ENCODE measurements at regions not wholly inside any gene's neighbourhood (a gene's known extent, or its start where the extent isn't known, plus 50 kb on each side); places are given as distances from the start of the nearest gene placed in this dataset.

- no peak for ATAC-seq
- POLR2A ChIA-PET = interaction anchor here (0.6 kb wide), 1 partner anchor 15 kb away, joined by 3 read pairs; no protein-coding TSS in a partner anchor
- in situ Hi-C loops (cut with HindIII; ENCODE audit: low pct_unique_long_range_greater_than_20kb, low sequenced_read_pairs) = no loop called here
Observed at GRCh38 chr1:80778094-80778840, 1022.5 kb upstream of the ADGRL2 start.

GRCh38 chr1:80776266-80776665, 1024.5 kb upstream of the ADGRL2 start:
- TF ChIP-seq TCF7L2 (IDR thresholded peaks at IDR 0.05; ENCODE audit: low read depth, low read length) (no peak), POLR2AphosphoS5 (IDR thresholded peaks at IDR 0.05; ENCODE audit: low read depth, low read length) (no peak), SIN3A (IDR thresholded peaks at IDR 0.05; ENCODE audit: borderline replicate concordance, insufficient read depth, low read depth, low read length) (no peak)
- TF ChIP-seq, protein P1, sequence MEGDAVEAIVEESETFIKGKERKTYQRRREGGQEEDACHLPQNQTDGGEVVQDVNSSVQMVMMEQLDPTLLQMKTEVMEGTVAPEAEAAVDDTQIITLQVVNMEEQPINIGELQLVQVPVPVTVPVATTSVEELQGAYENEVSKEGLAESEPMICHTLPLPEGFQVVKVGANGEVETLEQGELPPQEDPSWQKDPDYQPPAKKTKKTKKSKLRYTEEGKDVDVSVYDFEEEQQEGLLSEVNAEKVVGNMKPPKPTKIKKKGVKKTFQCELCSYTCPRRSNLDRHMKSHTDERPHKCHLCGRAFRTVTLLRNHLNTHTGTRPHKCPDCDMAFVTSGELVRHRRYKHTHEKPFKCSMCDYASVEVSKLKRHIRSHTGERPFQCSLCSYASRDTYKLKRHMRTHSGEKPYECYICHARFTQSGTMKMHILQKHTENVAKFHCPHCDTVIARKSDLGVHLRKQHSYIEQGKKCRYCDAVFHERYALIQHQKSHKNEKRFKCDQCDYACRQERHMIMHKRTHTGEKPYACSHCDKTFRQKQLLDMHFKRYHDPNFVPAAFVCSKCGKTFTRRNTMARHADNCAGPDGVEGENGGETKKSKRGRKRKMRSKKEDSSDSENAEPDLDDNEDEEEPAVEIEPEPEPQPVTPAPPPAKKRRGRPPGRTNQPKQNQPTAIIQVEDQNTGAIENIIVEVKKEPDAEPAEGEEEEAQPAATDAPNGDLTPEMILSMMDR (IDR thresholded peaks at IDR 0.05) = no peak
- TF ChIP-seq, protein P2, sequence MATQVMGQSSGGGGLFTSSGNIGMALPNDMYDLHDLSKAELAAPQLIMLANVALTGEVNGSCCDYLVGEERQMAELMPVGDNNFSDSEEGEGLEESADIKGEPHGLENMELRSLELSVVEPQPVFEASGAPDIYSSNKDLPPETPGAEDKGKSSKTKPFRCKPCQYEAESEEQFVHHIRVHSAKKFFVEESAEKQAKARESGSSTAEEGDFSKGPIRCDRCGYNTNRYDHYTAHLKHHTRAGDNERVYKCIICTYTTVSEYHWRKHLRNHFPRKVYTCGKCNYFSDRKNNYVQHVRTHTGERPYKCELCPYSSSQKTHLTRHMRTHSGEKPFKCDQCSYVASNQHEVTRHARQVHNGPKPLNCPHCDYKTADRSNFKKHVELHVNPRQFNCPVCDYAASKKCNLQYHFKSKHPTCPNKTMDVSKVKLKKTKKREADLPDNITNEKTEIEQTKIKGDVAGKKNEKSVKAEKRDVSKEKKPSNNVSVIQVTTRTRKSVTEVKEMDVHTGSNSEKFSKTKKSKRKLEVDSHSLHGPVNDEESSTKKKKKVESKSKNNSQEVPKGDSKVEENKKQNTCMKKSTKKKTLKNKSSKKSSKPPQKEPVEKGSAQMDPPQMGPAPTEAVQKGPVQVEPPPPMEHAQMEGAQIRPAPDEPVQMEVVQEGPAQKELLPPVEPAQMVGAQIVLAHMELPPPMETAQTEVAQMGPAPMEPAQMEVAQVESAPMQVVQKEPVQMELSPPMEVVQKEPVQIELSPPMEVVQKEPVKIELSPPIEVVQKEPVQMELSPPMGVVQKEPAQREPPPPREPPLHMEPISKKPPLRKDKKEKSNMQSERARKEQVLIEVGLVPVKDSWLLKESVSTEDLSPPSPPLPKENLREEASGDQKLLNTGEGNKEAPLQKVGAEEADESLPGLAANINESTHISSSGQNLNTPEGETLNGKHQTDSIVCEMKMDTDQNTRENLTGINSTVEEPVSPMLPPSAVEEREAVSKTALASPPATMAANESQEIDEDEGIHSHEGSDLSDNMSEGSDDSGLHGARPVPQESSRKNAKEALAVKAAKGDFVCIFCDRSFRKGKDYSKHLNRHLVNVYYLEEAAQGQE (IDR thresholded peaks at IDR 0.05; ENCODE audit: insufficient read depth in 1 of 2, low read depth in 2 of 2, low read length in 1 of 2) = no peak
- Histone ChIP-seq H3K27me3 (ENCODE audit: control insufficient read depth, insufficient read depth, low read length) (no peaks in the 10 kb centered on the region), H3K4me1 (ENCODE audit: control insufficient read depth, insufficient read depth, low read length) (no peaks in the 10 kb centered on the region), H3K36me3 (ENCODE audit: control insufficient read depth, insufficient read depth, low read length) (no peaks in the 10 kb centered on the region), H3K27ac (ENCODE audit: low read length) (no peak overlapping the region), H3K4me3 (ENCODE audit: low read depth in 2 of 2, low read length in 2 of 2) (no peak overlapping the region), H3K9me3 (ENCODE audit: control insufficient read depth, insufficient read depth, low read depth, low read length) (no peaks in the 10 kb centered on the region)
- ATAC-seq = no peak
- POLR2A ChIA-PET = no interaction called here
- DNase-seq (ENCODE audit: low read depth, low spot score) = no peak
- CTCF ChIA-PET = no interaction called here
- in situ Hi-C loops (cut with HindIII; ENCODE audit: low pct_unique_long_range_greater_than_20kb, low sequenced_read_pairs) = no loop called here
- intact Hi-C loops (cut with micrococcal nuclease; ENCODE audit: unreplicated experiment) = no loop called here
- BruUV-seq (replicated peaks) = no TSS peak

More at GRCh38 chr1:80778094-80778840, 1022.5 kb upstream of the ADGRL2 start:
- Histone ChIP-seq H3K36me3 (ENCODE audit: control insufficient read depth, insufficient read depth, low read length) (no peaks in the 10 kb centered on the region), H3K4me1 (ENCODE audit: control insufficient read depth, insufficient read depth, low read length) (no peaks in the 10 kb centered on the region), H3K9me3 (ENCODE audit: control insufficient read depth, insufficient read depth, low read depth, low read length) (no peaks in the 10 kb centered on the region), H3K4me3 (ENCODE audit: low read depth in 2 of 2, low read length in 2 of 2) (no peak overlapping the region), H3K27ac (ENCODE audit: low read length) (no peak overlapping the region), H3K27me3 (ENCODE audit: control insufficient read depth, insufficient read depth, low read length) (no peaks in the 10 kb centered on the region)
- no peak for DNase-seq (ENCODE audit: low read depth, low spot score)
- TF ChIP-seq, protein P1 (IDR thresholded peaks at IDR 0.05) = no peak
- TF ChIP-seq TCF7L2 (IDR thresholded peaks at IDR 0.05; ENCODE audit: low read depth, low read length) = no peak
- TF ChIP-seq, protein P2 (IDR thresholded peaks at IDR 0.05; ENCODE audit: insufficient read depth in 1 of 2, low read depth in 2 of 2, low read length in 1 of 2) = no peak
- no peak for TF ChIP-seq POLR2AphosphoS5 (IDR thresholded peaks at IDR 0.05; ENCODE audit: low read depth, low read length)
- no peak for TF ChIP-seq SIN3A (IDR thresholded peaks at IDR 0.05; ENCODE audit: borderline replicate concordance, insufficient read depth, low read depth, low read length)
- no TSS peak for BruUV-seq (replicated peaks)
- CTCF ChIA-PET = no interaction called here
- intact Hi-C loops (cut with micrococcal nuclease; ENCODE audit: unreplicated experiment) = no loop called here

Measured in Panc1 (cell line).